GM21737 (cell line): ENCODE measurements at regions not wholly inside any gene's neighbourhood (a gene's known extent, or its start where the extent isn't known, plus 50 kb on each side); places are given as distances from the start of the nearest gene placed in this dataset.
"Not testable (repeated sequence)": the region's sequence is repeated elsewhere in the genome, so short reads cannot be mapped to it uniquely, and the experiment has no call there.

Experiments used
- ATAC-seq: cut with Tn5 transposase; IDR thresholded peaks from one replicate; pipeline ENCODE4 v1.9.1; 2021; ENCODE audit warnings: mild to moderate bottlenecking, moderate library complexity; ENCODE audit not compliant: unreplicated experiment

GRCh38 chr10:7108141-7108540 lies 302.7 kb downstream of the SFMBT2 start:
- ATAC-seq: no peak

DNA sequence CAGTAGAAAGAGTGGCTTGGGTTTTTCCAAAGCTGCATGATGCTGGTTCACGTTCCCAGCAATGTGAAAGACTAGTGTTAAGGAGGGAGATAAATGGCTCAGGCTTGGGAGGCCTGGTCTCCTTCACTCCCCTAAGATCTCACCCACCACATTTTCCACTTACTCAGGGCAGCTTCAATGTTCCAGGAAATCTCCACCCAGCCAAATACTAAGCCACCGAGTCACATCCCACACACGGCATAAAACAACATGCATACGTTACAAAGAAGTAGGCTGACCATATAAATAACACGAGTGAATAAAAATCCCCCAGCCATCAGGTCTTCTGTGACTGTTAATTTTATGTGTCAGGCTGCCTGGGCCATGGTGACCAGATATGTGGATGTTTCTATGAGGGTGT lies 303.5 kb downstream of the SFMBT2 start:
- ATAC-seq: no peak

- ATAC-seq: not testable (repeated sequence)
Measured at GRCh38 chr10:7104379-7104778, 306.5 kb downstream of the SFMBT2 start.

- no peak for ATAC-seq
Measured at GRCh38 chr10:7102557-7103349, 308.1 kb downstream of the SFMBT2 start.

DNA sequence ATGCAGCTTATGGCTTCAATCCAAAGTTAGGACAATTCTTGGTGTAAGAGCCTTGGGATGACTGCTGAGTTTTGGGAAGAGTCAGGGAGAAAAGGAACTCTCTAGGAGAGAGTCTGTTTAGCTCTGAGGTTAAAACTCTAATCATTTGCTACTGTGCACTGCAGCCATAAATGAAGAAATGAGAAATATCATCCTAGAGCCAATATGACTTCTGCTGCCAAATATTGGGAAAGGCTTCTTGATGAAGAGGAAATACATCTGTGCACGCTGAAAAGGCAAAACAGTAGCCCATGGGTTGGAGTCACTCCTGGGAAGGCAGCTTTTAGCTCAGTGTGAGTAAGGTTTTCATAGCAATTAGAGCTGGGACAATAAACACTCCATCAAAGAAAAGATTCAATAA lies 308.8 kb downstream of the SFMBT2 start:
- ATAC-seq: no peak

DNA sequence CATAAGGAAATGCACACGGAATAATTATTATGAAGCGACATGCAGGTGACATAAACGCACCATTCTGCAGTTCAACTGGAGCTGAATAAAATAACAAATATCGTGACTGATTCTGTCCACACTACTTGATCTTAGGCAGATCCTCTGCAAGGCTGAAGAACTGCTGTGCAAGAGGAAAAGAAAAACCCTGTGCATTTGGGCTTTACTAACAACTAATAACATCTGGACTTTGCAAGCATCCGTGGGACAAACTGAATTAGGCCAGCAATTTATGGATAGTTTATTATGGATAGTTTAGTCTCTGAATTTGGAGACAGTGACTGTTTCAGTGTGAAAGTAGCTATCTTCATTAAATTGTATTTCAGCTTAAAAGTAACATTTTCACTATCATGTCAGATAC lies 309.4 kb downstream of the SFMBT2 start:
- ATAC-seq: no peak

- no peak for ATAC-seq
Measured at GRCh38 chr10:7100032-7100702, 310.7 kb downstream of the SFMBT2 start.

- ATAC-seq: no peak
Measured at GRCh38 chr10:7098160-7098762, 312.6 kb downstream of the SFMBT2 start.

DNA sequence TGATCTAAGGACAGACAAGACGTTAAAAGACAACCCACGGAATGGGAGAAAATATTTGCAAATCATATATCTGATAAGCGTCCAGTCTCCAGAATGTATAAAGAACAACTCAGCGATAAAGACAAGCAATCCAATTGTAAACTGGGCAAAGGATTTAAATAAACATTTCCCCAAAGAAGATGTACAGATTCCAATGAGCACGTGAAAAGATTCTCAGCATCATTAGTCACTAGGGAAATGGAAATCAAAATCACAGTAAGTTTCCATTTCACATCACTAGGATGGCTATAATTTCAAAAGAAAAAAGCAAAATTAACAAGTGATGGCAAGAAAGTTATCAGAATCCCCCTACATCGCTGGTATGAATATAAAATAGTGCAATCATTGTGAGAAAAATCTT lies 316.1 kb downstream of the SFMBT2 start:
- ATAC-seq: no peak

GRCh38 chr10:7093368-7093767 lies 317.5 kb downstream of the SFMBT2 start:
- no peak for ATAC-seq

GRCh38 chr10:7092603-7093002 lies 318.2 kb downstream of the SFMBT2 start:
- ATAC-seq: no peak

DNA sequence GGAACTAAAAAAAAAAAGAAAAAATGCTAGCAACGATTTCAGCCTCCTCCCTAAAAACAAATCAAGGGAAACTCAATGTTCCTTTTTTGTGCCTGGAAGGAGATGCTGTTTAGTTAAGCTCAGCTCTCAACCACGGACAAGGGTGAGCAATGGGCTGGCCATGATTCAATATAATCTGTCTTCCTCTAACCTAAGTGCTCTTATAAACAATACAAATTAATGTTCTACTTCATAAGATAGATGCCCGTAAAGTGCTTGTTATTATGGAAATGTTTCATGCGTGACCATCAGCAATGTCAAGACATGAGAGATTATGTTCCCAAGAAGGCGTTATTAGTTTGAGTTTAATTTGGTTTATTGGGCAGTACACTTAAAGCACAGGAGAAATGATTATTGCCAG lies 320.3 kb downstream of the SFMBT2 start:
- ATAC-seq: no peak

DNA sequence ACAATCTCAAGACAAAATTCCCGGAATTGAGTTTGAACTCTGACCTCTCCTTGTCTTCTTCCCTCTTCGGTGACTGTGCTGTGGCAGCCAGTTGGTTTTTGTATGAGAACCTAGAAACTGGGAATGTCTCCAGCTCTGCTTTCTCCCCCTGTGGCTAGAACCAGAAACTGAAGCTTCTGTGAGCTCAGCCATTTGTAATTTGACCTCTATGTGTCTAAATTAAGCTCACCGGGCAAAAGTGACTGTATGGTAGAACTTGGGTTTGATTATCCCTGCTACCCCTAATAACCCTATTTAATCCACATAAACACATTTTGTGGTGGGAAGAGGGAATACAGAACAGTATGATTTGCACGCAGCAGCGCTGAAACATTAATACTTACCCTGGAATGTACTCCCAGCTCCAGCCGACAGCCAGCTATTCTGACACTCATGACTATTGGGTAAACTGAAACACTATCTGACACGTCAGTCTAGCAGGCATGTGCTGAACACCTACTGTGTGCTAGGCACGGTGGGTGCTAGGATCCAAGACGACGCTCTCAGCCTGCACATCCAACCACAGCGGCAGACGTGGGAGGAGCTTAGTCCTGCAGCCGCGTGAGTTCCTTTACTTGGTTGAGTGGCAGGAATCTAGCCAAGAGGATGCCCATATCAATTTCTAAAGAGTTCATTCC lies 324.8 kb downstream of the SFMBT2 start:
- ATAC-seq: no peak

- no peak for ATAC-seq
Measured at GRCh38 chr10:7085147-7085912, 325.5 kb downstream of the SFMBT2 start.

- no peak for ATAC-seq
Measured at GRCh38 chr10:7084280-7085005, 326.4 kb downstream of the SFMBT2 start.

- ATAC-seq: no peak
Measured at GRCh38 chr10:7082967-7083366, 327.9 kb downstream of the SFMBT2 start.

GRCh38 chr10:7077880-7078279 lies 333.0 kb downstream of the SFMBT2 start:
- ATAC-seq: no peak

GRCh38 chr10:7075851-7076250 lies 335.0 kb downstream of the SFMBT2 start:
- no peak for ATAC-seq

DNA sequence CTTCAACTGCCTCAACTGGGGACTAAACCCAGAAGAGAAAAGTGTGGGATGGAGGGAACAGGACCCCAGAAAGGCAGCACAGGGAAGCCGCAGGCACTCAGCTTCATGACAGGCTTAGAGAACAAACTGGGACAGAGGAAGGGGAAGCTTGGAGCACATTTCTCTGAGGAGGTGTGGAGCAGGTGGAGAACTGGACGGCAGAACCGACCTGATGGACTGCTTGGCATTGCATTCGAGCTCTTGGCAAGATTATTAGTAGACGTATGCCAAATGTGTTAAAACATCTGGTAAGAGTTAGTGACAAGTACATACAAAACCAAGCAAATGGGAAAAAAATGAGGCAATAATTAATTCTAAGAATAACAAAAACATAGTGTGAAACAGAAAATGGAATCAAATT lies 335.7 kb downstream of the SFMBT2 start:
- no peak for ATAC-seq

GRCh38 chr10:7071421-7071820 lies 339.4 kb downstream of the SFMBT2 start:
- ATAC-seq: no peak
